Left colon (tissue), 2 donors: ENCODE measurements at regions not wholly inside any gene's neighbourhood (a gene's known extent, or its start where the extent isn't known, plus 50 kb on each side); places are given as distances from the start of the nearest gene placed in this dataset.
"Not testable (repeated sequence)": the region's sequence is repeated elsewhere in the genome, so short reads cannot be mapped to it uniquely, and the experiment has no call there.

Source experiments
- ATAC-seq: fragments of 200-7000 bp; cut with Tn5 transposase; one replicate; pipeline ENCODE4 v1.9.1; 2020; ENCODE audit warnings: mild to moderate bottlenecking, moderate library complexity
- DNase-seq, 2 donors: peaks; one replicate each; pipeline ENCODE4 v3.0.0-alpha.2; 2020
- intact Hi-C, 2 donors: fragments of 100-400 bp; cut with DNase I in 1 of 2; cut with micrococcal nuclease in 1 of 2; formaldehyde crosslinking; loops; one replicate each; pipeline versions ENCODE4 v1.11.2 to v1.14.0; 2022; cut with DNase I, micrococcal nuclease
- donor health status: DM: no; HTN: no; CAD: no.
- donor health status: DM: yes; HTN: yes; CAD: no.

GRCh38 chr14:43418324-43418723 lies 1088.8 kb downstream of the FSCB start:
- no peak for DNase-seq
- intact Hi-C loops = no loop called here
- ATAC-seq = no peak

- ATAC-seq (no peak), DNase-seq (no peak)
- intact Hi-C loops = no loop called here
These were observed 1094.0 kb downstream of the FSCB start for GRCh38 chr14:43413084-43413483.

- ATAC-seq (no peak), DNase-seq (no peak)
- intact Hi-C loops = no loop called here
These were observed 1095.2 kb downstream of the FSCB start for GRCh38 chr14:43411841-43412240.

GRCh38 chr14:43410631-43411030 lies 1096.5 kb downstream of the FSCB start:
- intact Hi-C loops = no loop called here
- ATAC-seq (no peak), DNase-seq (no peak)

- intact Hi-C loops = no loop called here
- ATAC-seq = no peak
- no peak for DNase-seq
These were observed 1098.6 kb downstream of the FSCB start for GRCh38 chr14:43408472-43408871.

GRCh38 chr14:43407706-43408105 lies 1099.4 kb downstream of the FSCB start:
- intact Hi-C loops = no loop called here
- no peak for ATAC-seq
- DNase-seq = no peak

- DNase-seq (no peak), ATAC-seq (no peak)
- intact Hi-C loops = no loop called here
These were observed 1100.2 kb downstream of the FSCB start for GRCh38 chr14:43406931-43407330.

GRCh38 chr14:43399289-43399688 lies 1107.8 kb downstream of the FSCB start:
- ATAC-seq = no peak
- no peak for DNase-seq
- intact Hi-C loops = no loop called here

GRCh38 chr14:43370565-43370896 lies 1136.6 kb downstream of the FSCB start:
- DNase-seq, intact Hi-C loops, ATAC-seq: not testable (repeated sequence)

GRCh38 chr14:43369710-43370564 lies 1137.1 kb downstream of the FSCB start:
- ATAC-seq (no peak), DNase-seq (no peak)
- intact Hi-C loops = no loop called here

- ATAC-seq (no peak), DNase-seq (no peak)
- intact Hi-C loops = no loop called here
These were observed 1144.5 kb downstream of the FSCB start for GRCh38 chr14:43362586-43362985.

- ATAC-seq (no peak), DNase-seq (no peak)
- intact Hi-C loops = no loop called here
These were observed 1145.3 kb downstream of the FSCB start for GRCh38 chr14:43361751-43362150.

GRCh38 chr14:43360239-43360638 lies 1146.8 kb downstream of the FSCB start:
- no peak for DNase-seq
- intact Hi-C loops = no loop called here
- ATAC-seq = no peak

- ATAC-seq (no peak), DNase-seq (no peak)
- intact Hi-C loops = no loop called here
These were observed 1147.8 kb downstream of the FSCB start for GRCh38 chr14:43359317-43359716.

- intact Hi-C loops = no loop called here
- ATAC-seq (no peak), DNase-seq (no peak)
These were observed 1150.0 kb downstream of the FSCB start for GRCh38 chr14:43356979-43357545.

GRCh38 chr14:43356382-43356781 lies 1150.7 kb downstream of the FSCB start:
- ATAC-seq (no peak), DNase-seq (no peak)
- intact Hi-C loops = no loop called here

GRCh38 chr14:43341921-43342320 lies 1165.2 kb downstream of the FSCB start:
- ATAC-seq (no peak), DNase-seq (no peak)

GRCh38 chr14:43338713-43339112 lies 1168.4 kb downstream of the FSCB start:
- DNase-seq = no peak
- no peak for ATAC-seq
- intact Hi-C loops = no loop called here

More at GRCh38 chr14:43341921-43342320, 1165.2 kb downstream of the FSCB start:
- intact Hi-C loops = no loop called here

GRCh38 chr14:43336351-43336750 lies 1170.7 kb downstream of the FSCB start:
- no peak for ATAC-seq
- no peak for DNase-seq
- intact Hi-C loops = no loop called here

- ATAC-seq, intact Hi-C loops, DNase-seq: not testable (repeated sequence)
These were observed 1180.3 kb downstream of the FSCB start for GRCh38 chr14:43326501-43327407.
